ENCODE measurements at regions not wholly inside any gene's neighbourhood (a gene's known extent, or its start where the extent isn't known, plus 50 kb on each side); places are given as distances from the start of the nearest gene placed in this dataset.

DNA sequence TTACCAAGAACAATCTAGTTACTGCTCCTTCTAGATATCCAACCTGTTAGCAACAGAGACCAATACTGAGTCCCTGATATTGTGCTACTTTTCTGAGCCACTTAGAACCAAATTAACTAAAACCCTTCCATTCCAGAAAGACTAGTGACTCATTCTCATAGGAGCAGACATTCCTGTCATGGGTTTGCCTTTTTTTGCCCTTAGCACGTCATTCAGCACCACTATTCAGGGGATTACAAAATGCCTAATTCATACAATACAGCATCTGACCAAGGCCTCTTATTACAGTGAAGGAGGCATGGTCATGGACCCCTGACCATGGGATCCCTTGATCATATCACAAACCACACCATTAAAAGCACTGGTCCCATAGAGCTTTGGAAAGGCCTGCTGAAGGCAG, 123.8 kb upstream of the CXCL13 start:
- Histone ChIP-seq H4K20me1 (ENCODE audit: low read depth) (no peaks in the 10 kb centered on the region), H3F3A (ENCODE audit: low read depth) (no peaks in the 10 kb centered on the region), H3K4me1 (no peaks in the 10 kb centered on the region), H3K9ac (no peak overlapping the region), H3K4me2 (no peak overlapping the region), H3K79me2 (ENCODE audit: low read depth) (no peaks in the 10 kb centered on the region), H3K36me3 (no peaks in the 10 kb centered on the region), H3K9me3 (ENCODE audit: low read depth) (no peaks in the 10 kb centered on the region), H3K27ac (no peak overlapping the region), H3K27me3 (no peaks in the 10 kb centered on the region), H3K4me3 (no peak overlapping the region), H2AFZ (replicated peaks) (no peak overlapping the region)
- H3K27me3 Mint-ChIP-seq (ENCODE audit: insufficient read depth, low read depth) = peaks cover 2% of the 10 kb centered on the region
- peaks cover 2% of the 10 kb centered on the region for H3K9me3 Mint-ChIP-seq
- DNase-seq (ENCODE audit: low spot score) = no peak
- no peak overlapping the region for H3K27ac Mint-ChIP-seq
- H3K4me3 Mint-ChIP-seq = no peak overlapping the region
- H3K36me3 Mint-ChIP-seq = no peaks in the 10 kb centered on the region
- TF ChIP-seq, protein P1, sequence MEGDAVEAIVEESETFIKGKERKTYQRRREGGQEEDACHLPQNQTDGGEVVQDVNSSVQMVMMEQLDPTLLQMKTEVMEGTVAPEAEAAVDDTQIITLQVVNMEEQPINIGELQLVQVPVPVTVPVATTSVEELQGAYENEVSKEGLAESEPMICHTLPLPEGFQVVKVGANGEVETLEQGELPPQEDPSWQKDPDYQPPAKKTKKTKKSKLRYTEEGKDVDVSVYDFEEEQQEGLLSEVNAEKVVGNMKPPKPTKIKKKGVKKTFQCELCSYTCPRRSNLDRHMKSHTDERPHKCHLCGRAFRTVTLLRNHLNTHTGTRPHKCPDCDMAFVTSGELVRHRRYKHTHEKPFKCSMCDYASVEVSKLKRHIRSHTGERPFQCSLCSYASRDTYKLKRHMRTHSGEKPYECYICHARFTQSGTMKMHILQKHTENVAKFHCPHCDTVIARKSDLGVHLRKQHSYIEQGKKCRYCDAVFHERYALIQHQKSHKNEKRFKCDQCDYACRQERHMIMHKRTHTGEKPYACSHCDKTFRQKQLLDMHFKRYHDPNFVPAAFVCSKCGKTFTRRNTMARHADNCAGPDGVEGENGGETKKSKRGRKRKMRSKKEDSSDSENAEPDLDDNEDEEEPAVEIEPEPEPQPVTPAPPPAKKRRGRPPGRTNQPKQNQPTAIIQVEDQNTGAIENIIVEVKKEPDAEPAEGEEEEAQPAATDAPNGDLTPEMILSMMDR (IDR thresholded peaks at IDR 0.05) = no peak
- TF ChIP-seq EZH2 (IDR thresholded peaks at IDR 0.05) = no peak
- TF ChIP-seq EZH2phosphoT487 (IDR thresholded peaks at IDR 0.05) = no peak
- H3K4me1 Mint-ChIP-seq = no peaks in the 10 kb centered on the region

DNA sequence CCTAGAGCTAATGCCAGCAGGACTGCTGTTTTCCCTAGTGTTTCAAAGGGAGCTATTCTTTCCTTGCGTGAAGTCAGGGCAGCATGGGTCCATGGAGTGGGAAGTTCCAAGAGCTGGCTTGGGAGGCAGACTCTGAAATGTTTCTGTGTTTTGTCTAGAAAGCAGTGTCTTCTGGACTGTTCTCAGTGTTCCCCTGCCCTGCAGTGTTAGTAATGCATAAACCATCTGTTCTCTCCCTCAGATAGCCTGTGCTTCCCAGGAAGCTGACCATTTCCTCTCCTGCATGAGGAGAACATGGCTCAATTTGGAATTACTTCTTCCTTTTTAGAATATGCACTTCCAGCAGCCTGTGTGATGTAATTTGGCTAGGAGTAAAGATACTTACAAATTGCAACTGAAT, 116.7 kb upstream of the CXCL13 start:
- Mint-ChIP-seq H3K4me3 (no peak overlapping the region), H3K27ac (no peak overlapping the region), H3K27me3 (ENCODE audit: insufficient read depth, low read depth) (peaks cover 5% of the 10 kb centered on the region), H3K9me3 (peaks cover 2% of the 10 kb centered on the region), H3K36me3 (no peaks in the 10 kb centered on the region), H3K4me1 (no peaks in the 10 kb centered on the region)
- H3K27ac ChIP-seq = no peak overlapping the region
- H4K20me1 ChIP-seq (ENCODE audit: low read depth) = no peaks in the 10 kb centered on the region
- H3K79me2 ChIP-seq (ENCODE audit: low read depth) = no peaks in the 10 kb centered on the region
- no peak overlapping the region for H3K9ac ChIP-seq
- H3K9me3 ChIP-seq (ENCODE audit: low read depth) = no peaks in the 10 kb centered on the region
- no peaks in the 10 kb centered on the region for H3K4me1 ChIP-seq
- no peak overlapping the region for H2AFZ ChIP-seq (replicated peaks)
- H3F3A ChIP-seq (ENCODE audit: low read depth) = no peaks in the 10 kb centered on the region
- TF ChIP-seq, protein P1 (IDR thresholded peaks at IDR 0.05) = no peak
- TF ChIP-seq EZH2 (IDR thresholded peaks at IDR 0.05) (no peak), EZH2phosphoT487 (IDR thresholded peaks at IDR 0.05) (no peak)
- DNase-seq (ENCODE audit: low spot score) = no peak
- H3K27me3 ChIP-seq = no peaks in the 10 kb centered on the region
- no peak overlapping the region for H3K4me2 ChIP-seq
- H3K4me3 ChIP-seq = no peak overlapping the region
- H3K36me3 ChIP-seq = no peaks in the 10 kb centered on the region

DNA sequence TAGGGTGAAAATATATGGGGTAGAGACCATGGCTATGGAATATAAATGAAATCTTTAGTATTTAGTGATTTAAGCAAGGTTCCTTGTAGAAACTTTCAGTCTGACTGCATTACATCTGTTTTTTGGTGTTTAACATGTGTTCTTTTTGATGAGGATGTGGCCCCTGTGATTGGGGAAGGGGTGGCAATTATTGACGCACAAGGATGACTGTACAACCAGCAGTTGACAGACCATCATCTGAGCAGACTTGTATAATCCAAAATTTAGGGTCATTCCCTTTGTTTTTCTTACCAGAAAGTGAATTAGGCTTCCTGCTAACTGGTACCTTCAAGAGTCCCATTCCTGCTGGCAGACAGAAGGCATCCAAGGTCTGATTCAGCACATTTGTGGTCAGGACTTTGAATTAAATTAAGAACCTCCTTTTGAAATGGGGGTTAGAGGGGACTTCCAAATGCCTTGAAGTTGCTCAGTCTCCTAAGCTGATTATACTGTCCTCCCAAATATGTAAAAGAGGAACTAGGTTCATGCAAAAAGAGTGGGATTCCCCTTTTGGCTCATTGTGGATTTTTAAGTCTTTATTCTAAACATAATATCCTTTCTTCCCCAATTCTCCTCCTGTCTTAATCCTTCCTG, 112.4 kb upstream of the CXCL13 start:
- H3K36me3 ChIP-seq = no peaks in the 10 kb centered on the region
- H3K27me3 ChIP-seq = no peaks in the 10 kb centered on the region
- no peak overlapping the region for H3K27ac ChIP-seq
- H3F3A ChIP-seq (ENCODE audit: low read depth) = no peaks in the 10 kb centered on the region
- no peaks in the 10 kb centered on the region for H3K4me1 ChIP-seq
- no peak for DNase-seq (ENCODE audit: low spot score)
- no peaks in the 10 kb centered on the region for H4K20me1 ChIP-seq (ENCODE audit: low read depth)
- TF ChIP-seq EZH2phosphoT487 (IDR thresholded peaks at IDR 0.05) (no peak), EZH2 (IDR thresholded peaks at IDR 0.05) (no peak)
- TF ChIP-seq, protein P1 (IDR thresholded peaks at IDR 0.05) = no peak
- Mint-ChIP-seq H3K27me3 (ENCODE audit: insufficient read depth, low read depth) (peaks cover 8% of the 10 kb centered on the region), H3K27ac (no peak overlapping the region), H3K36me3 (no peaks in the 10 kb centered on the region), H3K4me1 (no peaks in the 10 kb centered on the region), H3K4me3 (no peak overlapping the region), H3K9me3 (peaks cover 2% of the 10 kb centered on the region)
- H3K9ac ChIP-seq = no peak overlapping the region
- H3K4me2 ChIP-seq = no peak overlapping the region
- H3K79me2 ChIP-seq (ENCODE audit: low read depth) = no peaks in the 10 kb centered on the region
- H3K9me3 ChIP-seq (ENCODE audit: low read depth) = no peaks in the 10 kb centered on the region
- H3K4me3 ChIP-seq = no peak overlapping the region
- H2AFZ ChIP-seq (replicated peaks) = no peak overlapping the region
